K562 (cell line): ENCODE measurements at regions not wholly inside any gene's neighbourhood (a gene's known extent, or its start where the extent isn't known, plus 50 kb on each side); places are given as distances from the start of the nearest gene placed in this dataset.

Experiments used
- ATAC-seq: fragments of 200-7000 bp; cut with Tn5 transposase; 3 replicates; pipeline ENCODE4 v1.9.1; 2020; ENCODE audit warnings: moderate library complexity
- BruUV-seq: library from RNA; stranded (reverse); fragments of 400-500 nt; replicated peaks from 2 replicates; lab custom pipeline; 2021; lab: Mats Ljungman, UMichigan
- CTCF ChIA-PET: fragments of 300-600 bp; formaldehyde crosslinking; extraction: SDS; loops from one replicate; lab custom pipeline; 2021; ENCODE audit warnings: low intra/inter-chr PET ratio; lab: Yijun Ruan, JAX
- POLR2A ChIA-PET: fragments of 300-600, 350-650 bp; sonication (Branson Sonifier 250); formaldehyde crosslinking; extraction: SDS; loops from one replicate; lab custom pipeline; 2021; ENCODE audit warnings: antibody characterized with exemption, inconsistent platforms; lab: Yijun Ruan, JAX
- DNase-seq, 4 experiments: peaks; one replicate each; pipeline versions ENCODE4 v3.0.0 to v3.0.0-alpha.2; 2011 to 2018; ENCODE audit warnings: low spot score in 3 of 4, mixed read lengths in 3 of 4; ENCODE audit errors: extremely low read depth in 1 of 4
- FAIRE-seq: peaks from 2 replicates; lab custom pipeline; 2011; peaks lifted over from hg19 to GRCh38; lab: Jason Lieb, UNC
- H2AFZ ChIP-seq: 2 replicates; pipeline ENCODE4 v1.6.0; 2011; ENCODE audit warnings: low read depth, low read length, control low read depth, inconsistent platforms
- H3K27ac ChIP-seq: fragments of 200-600 bp; 3 replicates; pipeline ENCODE4 v1.8.0; 2011; ENCODE audit warnings: low read depth, mild to moderate bottlenecking, control low read depth, inconsistent platforms, low read length, moderate library complexity, mixed read lengths; ENCODE audit errors: extremely low read depth
- H3K27me3 ChIP-seq, 2 experiments: fragments of 300-600 bp in 1 of 2; 2 replicates in 1 of 2; 3 replicates in 1 of 2; pipeline versions ENCODE4 v1.6.0 to v1.8.0; 2011; ENCODE audit warnings: inconsistent platforms in 2 of 2, low read length in 2 of 2, mild to moderate bottlenecking in 1 of 2, mixed read lengths in 1 of 2, moderate library complexity in 1 of 2; ENCODE audit not compliant: control insufficient read depth in 2 of 2, insufficient read depth in 2 of 2
- H3K36me3 ChIP-seq: fragments of 300-600 bp; 3 replicates; pipeline ENCODE4 v1.8.0; 2011; ENCODE audit warnings: mild to moderate bottlenecking, low read length, inconsistent platforms; ENCODE audit not compliant: control insufficient read depth, insufficient read depth
- H3K4me1 ChIP-seq, 2 experiments: fragments of 200-600 bp in 1 of 2; replicated peaks in 1 of 2; 2 replicates in 1 of 2; 3 replicates in 1 of 2; pipeline versions ENCODE4 v1.5.1 to v1.8.0; 2011; ENCODE audit warnings: inconsistent platforms in 2 of 2, low read length in 2 of 2, mild to moderate bottlenecking in 1 of 2, mixed read lengths in 1 of 2, moderate library complexity in 1 of 2; ENCODE audit not compliant: control insufficient read depth in 2 of 2, insufficient read depth in 2 of 2
- H3K4me2 ChIP-seq: 2 replicates; pipeline ENCODE4 v1.6.1; 2011; ENCODE audit warnings: low read length, control low read depth, inconsistent platforms, mixed read lengths; ENCODE audit not compliant: insufficient read depth
- H3K4me3 ChIP-seq: fragments of 200-600 bp; sonication (generic), shearing (Covaris generic); 2 replicates; pipeline ENCODE4 v1.5.1; 2016; ENCODE audit warnings: control low read depth, inconsistent platforms
- H3K79me2 ChIP-seq: fragments of 200-600 bp; 3 replicates; pipeline ENCODE4 v1.8.0; 2011; ENCODE audit warnings: low read length, inconsistent platforms; ENCODE audit not compliant: control insufficient read depth, insufficient read depth
- H3K9ac ChIP-seq, 2 experiments: 2 replicates each; pipeline versions ENCODE4 v1.6.0 to v1.6.1; 2011; ENCODE audit warnings: low read depth in 2 of 2, low read length in 2 of 2, control low read depth in 1 of 2, inconsistent platforms in 1 of 2, mild to moderate bottlenecking in 1 of 2, mixed read lengths in 1 of 2; ENCODE audit not compliant: insufficient read depth in 1 of 2
- H3K9me1 ChIP-seq: one replicate; pipeline ENCODE4 v1.6.0; 2011; ENCODE audit warnings: inconsistent platforms, mild to moderate bottlenecking, low read length, moderate library complexity; ENCODE audit not compliant: control insufficient read depth, insufficient read depth
- H3K9me3 ChIP-seq: replicated peaks from 2 replicates; pipeline ENCODE4 v1.5.1; 2011; ENCODE audit warnings: low read depth, low read length, inconsistent platforms; ENCODE audit not compliant: control insufficient read depth, insufficient read depth
- H4K20me1 ChIP-seq: replicated peaks from 2 replicates; pipeline ENCODE4 v1.6.1; 2011; ENCODE audit warnings: low read length, inconsistent platforms, mixed read lengths; ENCODE audit not compliant: control insufficient read depth, insufficient read depth
- CHCHD3 ChIP-seq: fragments of 250-450 bp; sonication (Bioruptor Pico); IDR thresholded peaks from 2 replicates; pipeline ENCODE4 v2.1.2; 2022; ENCODE audit warnings: mild to moderate bottlenecking
- CHD1 ChIP-seq: fragments of 200-600 bp; sonication (generic); IDR thresholded peaks from one replicate; pipeline ENCODE4 v1.6.1; 2012; ENCODE audit warnings: mild to moderate bottlenecking, moderate library complexity, low read length, inconsistent platforms
- DIDO1 ChIP-seq: fragments of 450-650 bp; IDR thresholded peaks from 2 replicates; pipeline ENCODE4 v1.6.1; 2016; ENCODE audit warnings: low read depth, missing biosample characterization, missing genetic modification characterization
- GTF2B ChIP-seq: IDR thresholded peaks from 2 replicates; pipeline ENCODE4 v1.6.1; 2011; ENCODE audit not compliant: insufficient read length; ENCODE audit errors: extremely low read depth
- HDAC3 ChIP-seq: fragments of 450-650 bp; IDR thresholded peaks from 2 replicates; pipeline ENCODE4 v1.6.1; 2018; ENCODE audit warnings: borderline replicate concordance, mild to moderate bottlenecking, moderate library complexity; ENCODE audit not compliant: partially characterized antibody
- NELFE ChIP-seq: IDR thresholded peaks from 2 replicates; pipeline ENCODE4 v1.6.1; 2011; ENCODE audit warnings: mild to moderate bottlenecking; ENCODE audit not compliant: insufficient read depth, insufficient read length
- PHTF2 ChIP-seq: fragments of 250-450 bp; sonication (Bioruptor Pico); IDR thresholded peaks from 2 replicates; pipeline ENCODE4 v1.5.0; 2021; ENCODE audit warnings: mild to moderate bottlenecking
- POLR3G ChIP-seq: IDR thresholded peaks from 2 replicates; pipeline ENCODE4 v1.6.1; 2011; ENCODE audit not compliant: insufficient read length, insufficient replicate concordance; ENCODE audit errors: extremely low read depth
- U2AF2 ChIP-seq: fragments of 200-400 bp; formaldehyde crosslinking; optimal IDR thresholded peaks from 2 replicates; pipeline ENCODE3; 2017; ENCODE audit warnings: low read depth, mild to moderate bottlenecking, low read length
- WGBS: fragments of 100-300 bp; shearing (Covaris generic); methylation state at CpG from one replicate; pipeline ENCODE4 v1.1.6; 2016; ENCODE audit warnings: low coverage, mixed read lengths; ENCODE audit not compliant: insufficient coverage; ENCODE audit errors: missing lambda C conversion rate; 5-methylcytosine and 5-hydroxymethylcytosine counted together
- in situ Hi-C: fragments of 300-500 bp; cut with MboI; formaldehyde crosslinking; loops from 4 replicates; pipeline ENCODE4 v1.15.0; 2018; ENCODE audit warnings: inconsistent platforms, mixed read lengths
- intact Hi-C: fragments of 100-400 bp; cut with micrococcal nuclease; formaldehyde crosslinking; loops from 2 replicates; pipeline ENCODE4 v1.14.2; 2022
- TF ChIP-seq, protein P1 (sequence below): fragments of 250-450 bp; sonication (Bioruptor Pico); IDR thresholded peaks from 2 replicates; pipeline ENCODE4 v1.8.0; 2021; ENCODE audit warnings: borderline replicate concordance, mild to moderate bottlenecking, moderate library complexity; ENCODE audit not compliant: poor library complexity, severe bottlenecking
- TF ChIP-seq, protein P2 (sequence below): fragments of 450-650 bp; conservative IDR thresholded peaks from 2 replicates; pipeline ENCODE4 v1.6.1; 2016; ENCODE audit warnings: missing genetic modification characterization, low read depth, mild to moderate bottlenecking, control low read depth, missing compliant biosample characterization
- TF ChIP-seq, protein P3 (sequence below): fragments of 450-650 bp; formaldehyde crosslinking; IDR thresholded peaks from 2 replicates; pipeline ENCODE4 v1.4.0; 2020; ENCODE audit warnings: mild to moderate bottlenecking, moderate library complexity

DNA sequence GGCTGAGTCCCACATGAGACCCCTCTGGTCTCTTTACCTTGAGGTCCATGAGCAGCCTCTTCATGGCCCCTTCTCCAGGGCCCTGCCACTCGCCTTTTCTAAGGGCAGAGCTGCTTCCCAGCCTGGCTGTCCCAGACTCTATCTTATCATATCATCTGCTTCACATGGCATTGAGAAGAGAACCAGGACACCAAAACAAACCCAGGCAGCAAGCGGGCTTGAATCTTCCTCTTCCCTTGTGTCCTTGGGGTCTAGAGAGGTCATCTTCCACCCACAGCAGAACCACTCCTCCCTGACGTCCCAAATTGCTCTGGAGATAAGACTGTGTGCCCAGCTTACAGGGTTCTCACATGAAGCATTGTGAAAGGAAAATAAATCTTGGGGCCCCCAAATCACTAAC, 261.3 kb upstream of the AUTS2 start:
- no peak for TF ChIP-seq CHCHD3 (CRISPR knock-in tag)
- in situ Hi-C loops (no loop called here), intact Hi-C loops (no loop called here)
- Histone ChIP-seq H2AFZ (no peak overlapping the region), H3K4me1 (no peaks in the 10 kb centered on the region), H3K27me3 (peaks cover 0 to 5% of the 10 kb centered on the region in 2 experiments; a peak in 2 of 5 replicates), H3K9ac (no peak overlapping the region), H3K4me2 (no peak overlapping the region), H3K4me3 (no peak overlapping the region), H3K27ac (no peak overlapping the region), H4K20me1 (no peaks in the 10 kb centered on the region), H3K79me2 (no peaks in the 10 kb centered on the region), H3K9me1 (no peaks in the 10 kb centered on the region), H3K9me3 (no peaks in the 10 kb centered on the region), H3K36me3 (no peaks in the 10 kb centered on the region)
- CTCF ChIA-PET: no interaction called here
- POLR2A ChIA-PET: interaction anchor here (0.6 kb wide), 1 partner anchor 1369 kb away, joined by 3 read pairs; no protein-coding TSS in a partner anchor
- no peak for DNase-seq
- FAIRE-seq: no peak
- 0% methylated on average over 3 of the region's 3 CpGs for WGBS
- ATAC-seq: no peak
- no TSS peak for BruUV-seq

DNA sequence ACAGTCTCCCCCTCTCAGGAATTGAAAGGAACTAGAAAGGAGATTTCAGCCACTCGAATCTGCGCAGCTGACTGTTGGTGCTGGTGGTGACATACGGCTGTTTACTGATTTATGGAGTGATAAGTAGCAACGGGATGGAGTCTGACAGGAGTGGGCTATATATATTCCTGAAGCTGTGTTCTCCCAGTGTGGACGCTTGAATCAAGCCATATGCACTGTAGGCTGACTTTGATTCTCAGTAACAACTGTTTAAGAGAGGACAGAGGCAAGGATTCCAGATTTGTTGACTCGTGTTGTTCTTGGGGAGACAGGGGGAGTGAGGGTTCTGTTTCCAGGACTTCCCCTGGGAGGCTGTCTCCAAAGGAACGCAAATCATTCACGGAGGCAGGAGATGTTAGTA, 260.1 kb upstream of the AUTS2 start:
- Histone ChIP-seq H3K9me1 (no peaks in the 10 kb centered on the region), H2AFZ (no peak overlapping the region), H3K4me3 (no peak overlapping the region), H3K9ac (no peak overlapping the region), H3K27me3 (peaks cover 0 to 5% of the 10 kb centered on the region in 2 experiments; a peak in 2 of 5 replicates), H3K79me2 (no peaks in the 10 kb centered on the region), H3K36me3 (no peaks in the 10 kb centered on the region), H3K4me1 (no peaks in the 10 kb centered on the region), H3K27ac (no peak overlapping the region), H3K9me3 (no peaks in the 10 kb centered on the region), H4K20me1 (no peaks in the 10 kb centered on the region), H3K4me2 (no peak overlapping the region)
- ATAC-seq: no peak
- DNase-seq: no peak
- intact Hi-C loops: no loop called here
- FAIRE-seq: no peak
- in situ Hi-C loops: no loop called here
- ChIA-PET POLR2A (no interaction called here), CTCF (no interaction called here)
- BruUV-seq: no TSS peak
- under 1% methylated on average over 8 of the region's 8 CpGs for WGBS
- TF ChIP-seq POLR3G (no peak), DIDO1 (tag) (no peak), GTF2B (no peak), HDAC3 (no peak), U2AF2 (no peak), PHTF2 (CRISPR knock-in tag) (no peak), CHD1 (no peak), NELFE (no peak)
- TF ChIP-seq, protein P1, sequence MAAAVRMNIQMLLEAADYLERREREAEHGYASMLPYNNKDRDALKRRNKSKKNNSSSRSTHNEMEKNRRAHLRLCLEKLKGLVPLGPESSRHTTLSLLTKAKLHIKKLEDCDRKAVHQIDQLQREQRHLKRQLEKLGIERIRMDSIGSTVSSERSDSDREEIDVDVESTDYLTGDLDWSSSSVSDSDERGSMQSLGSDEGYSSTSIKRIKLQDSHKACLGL: no peak
- TF ChIP-seq, protein P2, sequence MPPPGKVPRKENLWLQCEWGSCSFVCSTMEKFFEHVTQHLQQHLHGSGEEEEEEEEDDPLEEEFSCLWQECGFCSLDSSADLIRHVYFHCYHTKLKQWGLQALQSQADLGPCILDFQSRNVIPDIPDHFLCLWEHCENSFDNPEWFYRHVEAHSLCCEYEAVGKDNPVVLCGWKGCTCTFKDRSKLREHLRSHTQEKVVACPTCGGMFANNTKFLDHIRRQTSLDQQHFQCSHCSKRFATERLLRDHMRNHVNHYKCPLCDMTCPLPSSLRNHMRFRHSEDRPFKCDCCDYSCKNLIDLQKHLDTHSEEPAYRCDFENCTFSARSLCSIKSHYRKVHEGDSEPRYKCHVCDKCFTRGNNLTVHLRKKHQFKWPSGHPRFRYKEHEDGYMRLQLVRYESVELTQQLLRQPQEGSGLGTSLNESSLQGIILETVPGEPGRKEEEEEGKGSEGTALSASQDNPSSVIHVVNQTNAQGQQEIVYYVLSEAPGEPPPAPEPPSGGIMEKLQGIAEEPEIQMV (tag): no peak
- TF ChIP-seq, protein P3, sequence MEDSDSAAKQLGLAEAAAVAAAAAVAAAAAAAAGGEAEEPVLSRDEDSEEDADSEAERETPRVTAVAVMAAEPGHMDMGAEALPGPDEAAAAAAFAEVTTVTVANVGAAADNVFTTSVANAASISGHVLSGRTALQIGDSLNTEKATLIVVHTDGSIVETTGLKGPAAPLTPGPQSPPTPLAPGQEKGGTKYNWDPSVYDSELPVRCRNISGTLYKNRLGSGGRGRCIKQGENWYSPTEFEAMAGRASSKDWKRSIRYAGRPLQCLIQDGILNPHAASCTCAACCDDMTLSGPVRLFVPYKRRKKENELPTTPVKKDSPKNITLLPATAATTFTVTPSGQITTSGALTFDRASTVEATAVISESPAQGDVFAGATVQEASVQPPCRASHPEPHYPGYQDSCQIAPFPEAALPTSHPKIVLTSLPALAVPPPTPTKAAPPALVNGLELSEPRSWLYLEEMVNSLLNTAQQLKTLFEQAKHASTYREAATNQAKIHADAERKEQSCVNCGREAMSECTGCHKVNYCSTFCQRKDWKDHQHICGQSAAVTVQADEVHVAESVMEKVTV (CRISPR knock-in tag): no peak
